Uterus (tissue), 3 donors: ENCODE measurements at regions not wholly inside any gene's neighbourhood (a gene's known extent, or its start where the extent isn't known, plus 50 kb on each side); places are given as distances from the start of the nearest gene placed in this dataset.
"Not testable (repeated sequence)": the region's sequence is repeated elsewhere in the genome, so short reads cannot be mapped to it uniquely, and the experiment has no call there.

Experiments used
- DNase-seq, 2 donors: peaks; one replicate each; pipeline ENCODE4 v3.0.0-alpha.2; 2019 to 2020
- H3K27ac ChIP-seq, 2 donors: fragments of 200-600 bp; sonication (generic); 1 replicate in 1 of 2; 2 replicates in 1 of 2; pipeline ENCODE4 v1.5.1; 2016 to 2018
- H3K27me3 ChIP-seq, 2 donors: fragments of 200-600 bp; sonication (generic); one replicate each; pipeline ENCODE4 v1.5.1; 2018 to 2019; ENCODE audit warnings: control low read depth in 1 of 2
- H3K36me3 ChIP-seq, 2 donors: fragments of 200-600 bp; sonication (generic); one replicate each; pipeline ENCODE4 v1.5.1; 2019; ENCODE audit warnings: control low read depth in 1 of 2
- H3K4me1 ChIP-seq, 2 donors: fragments of 200-600 bp; sonication (generic); one replicate each; pipeline ENCODE4 v1.5.1; 2018 to 2019; ENCODE audit warnings: control low read depth in 1 of 2
- H3K4me3 ChIP-seq, 2 donors: fragments of 200-600 bp; sonication (generic); 1 replicate in 1 of 2; 2 replicates in 1 of 2; pipeline ENCODE4 v1.5.1; 2018 to 2019; ENCODE audit warnings: mild to moderate bottlenecking in 1 of 2
- H3K9me3 ChIP-seq, 2 donors: fragments of 200-600 bp; sonication (generic); one replicate each; pipeline ENCODE4 v1.5.1; 2019; ENCODE audit warnings: control low read depth in 1 of 2
- intact Hi-C: fragments of 100-400 bp; cut with DNase I; formaldehyde crosslinking; loops from one replicate; pipeline ENCODE4 v1.15.1; 2023; ENCODE audit warnings: low total_unique reads
- donor health status: DM: yes; HTN: yes; CAD: no.

DNA sequence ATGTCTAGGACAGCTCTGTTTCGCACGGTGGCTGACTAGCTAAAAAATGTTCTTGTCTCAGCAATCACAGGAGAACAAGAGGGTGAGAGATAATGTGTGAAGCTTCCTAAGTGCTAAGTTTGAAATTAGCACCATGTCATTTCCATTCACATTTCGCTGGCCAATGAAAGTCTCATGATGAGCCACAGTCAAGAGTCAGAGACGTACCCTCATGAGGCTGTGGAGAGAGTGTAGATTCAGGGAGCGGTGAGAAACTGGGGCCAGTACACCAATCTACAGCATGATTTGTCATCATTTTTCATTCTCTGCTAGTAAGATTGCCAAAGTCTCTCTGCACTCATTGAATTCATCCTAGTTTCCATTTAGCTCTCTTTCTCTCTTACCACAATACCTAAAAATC lies 98.1 kb downstream of the FAM72C start:
- H3K27ac ChIP-seq, intact Hi-C loops, H3K27me3 ChIP-seq: not testable (repeated sequence)

DNA sequence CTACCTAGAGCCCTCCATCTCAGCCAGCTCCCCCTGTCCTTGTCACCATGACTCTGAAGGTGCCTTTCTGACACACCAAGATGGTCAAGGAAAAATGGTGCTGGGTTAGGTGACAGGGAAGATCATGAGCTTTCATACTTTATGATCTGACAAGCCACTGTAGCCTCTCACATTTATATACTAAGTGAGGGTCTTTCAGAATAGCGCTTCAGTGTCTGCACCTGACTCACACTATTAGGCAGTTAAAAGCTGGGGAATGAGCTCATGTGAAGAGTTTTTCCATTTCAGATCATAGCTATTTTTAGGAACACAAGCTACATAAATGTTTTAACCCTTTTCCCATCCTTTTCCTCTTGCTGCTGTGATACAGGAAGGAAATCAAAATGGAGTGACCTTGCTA lies 101.4 kb downstream of the FAM72C start:
- H3K4me3 ChIP-seq, H3K36me3 ChIP-seq, intact Hi-C loops, DNase-seq, H3K9me3 ChIP-seq, H3K4me1 ChIP-seq, H3K27me3 ChIP-seq, H3K27ac ChIP-seq: not testable (repeated sequence)

More for the DNA sequence above, 98.1 kb downstream of the FAM72C start:
- H3K9me3 ChIP-seq, H3K4me3 ChIP-seq, H3K36me3 ChIP-seq, H3K4me1 ChIP-seq, DNase-seq: not testable (repeated sequence)

DNA sequence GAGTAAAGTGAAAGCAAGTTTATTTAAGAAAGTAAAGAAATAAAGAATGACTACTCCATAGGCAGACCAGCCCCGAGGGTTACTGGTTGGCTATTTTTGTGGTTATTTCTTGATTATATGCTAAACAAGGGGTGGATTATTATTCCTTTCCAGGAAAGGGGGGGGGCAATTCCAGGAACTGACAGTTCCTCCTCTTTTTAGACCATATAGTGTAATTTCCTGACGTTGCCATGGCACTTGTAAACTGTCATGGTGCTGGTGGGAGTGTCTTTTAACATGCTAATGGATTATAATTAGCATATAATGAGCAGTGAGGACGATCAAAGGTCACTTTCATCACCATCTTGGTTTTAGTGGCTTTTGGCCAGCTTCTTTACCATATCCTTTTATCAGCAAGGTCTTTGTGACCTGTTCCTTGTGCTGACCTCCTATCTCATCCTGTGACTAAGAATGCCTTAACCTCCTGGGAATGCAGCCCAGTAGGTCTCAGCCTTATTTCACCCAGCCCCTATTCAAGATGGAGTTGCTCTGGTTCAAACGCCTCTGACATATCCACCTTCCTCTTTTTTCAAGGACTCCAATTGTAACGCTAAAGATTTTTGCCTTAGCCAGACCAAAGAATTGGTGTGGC lies 104.1 kb downstream of the FAM72C start:
- H3K36me3 ChIP-seq, H3K4me1 ChIP-seq, H3K4me3 ChIP-seq, DNase-seq, intact Hi-C loops, H3K9me3 ChIP-seq, H3K27ac ChIP-seq, H3K27me3 ChIP-seq: not testable (repeated sequence)

DNA sequence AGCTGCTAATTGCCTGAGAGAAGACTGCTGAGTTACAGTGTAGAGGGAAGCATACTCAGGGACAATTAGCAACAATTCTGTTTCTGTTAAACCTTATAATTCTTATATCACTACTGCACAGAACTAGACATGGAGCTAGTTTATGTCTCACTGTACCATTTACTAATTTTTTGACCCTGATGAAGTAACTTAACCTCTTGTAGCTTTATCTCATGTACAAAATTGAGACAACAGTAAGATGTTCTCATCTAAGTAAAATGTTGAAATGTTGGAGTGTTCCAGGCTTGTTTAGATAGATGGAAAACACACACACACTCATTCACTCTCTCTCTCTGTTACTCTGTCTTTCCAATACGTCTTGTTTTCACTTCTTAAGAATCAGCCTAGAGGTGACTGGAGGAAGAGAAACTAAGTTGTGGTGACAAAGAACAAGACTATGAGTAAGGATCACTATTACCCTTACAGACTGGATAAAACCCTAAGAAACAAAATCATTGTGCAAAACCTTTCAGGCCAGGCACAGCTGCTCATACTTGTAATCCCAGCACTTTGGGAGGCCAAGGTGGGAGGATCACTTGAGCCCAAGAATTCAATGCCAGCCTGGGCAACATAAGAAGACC lies 107.8 kb downstream of the FAM72C start:
- DNase-seq: not testable (repeated sequence)

DNA sequence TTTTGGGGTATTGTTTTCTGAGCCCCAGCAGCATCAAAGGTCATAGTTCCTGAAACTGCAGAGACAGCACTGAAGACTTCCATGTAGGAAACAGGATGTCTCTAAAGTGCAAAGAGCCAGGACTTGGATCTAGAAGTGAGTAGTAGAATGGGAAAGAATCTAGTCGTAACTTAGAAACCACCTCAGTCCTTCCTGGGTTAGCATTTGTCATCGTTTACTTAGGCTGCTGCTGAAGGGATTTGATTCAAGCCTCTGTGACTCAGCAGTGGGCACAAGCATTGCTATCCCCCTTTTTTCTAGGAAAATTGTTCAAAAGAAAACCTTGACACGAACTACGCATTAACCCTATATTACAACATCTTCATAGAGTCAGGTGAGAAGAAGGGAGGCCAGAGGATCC lies 109.1 kb downstream of the FAM72C start:
- H3K27ac ChIP-seq, H3K4me3 ChIP-seq, H3K36me3 ChIP-seq, intact Hi-C loops, DNase-seq, H3K27me3 ChIP-seq, H3K9me3 ChIP-seq, H3K4me1 ChIP-seq: not testable (repeated sequence)

More for the DNA sequence above, 107.8 kb downstream of the FAM72C start:
- H3K36me3 ChIP-seq, H3K4me3 ChIP-seq, H3K9me3 ChIP-seq, intact Hi-C loops, H3K4me1 ChIP-seq, H3K27me3 ChIP-seq, H3K27ac ChIP-seq: not testable (repeated sequence)

DNA sequence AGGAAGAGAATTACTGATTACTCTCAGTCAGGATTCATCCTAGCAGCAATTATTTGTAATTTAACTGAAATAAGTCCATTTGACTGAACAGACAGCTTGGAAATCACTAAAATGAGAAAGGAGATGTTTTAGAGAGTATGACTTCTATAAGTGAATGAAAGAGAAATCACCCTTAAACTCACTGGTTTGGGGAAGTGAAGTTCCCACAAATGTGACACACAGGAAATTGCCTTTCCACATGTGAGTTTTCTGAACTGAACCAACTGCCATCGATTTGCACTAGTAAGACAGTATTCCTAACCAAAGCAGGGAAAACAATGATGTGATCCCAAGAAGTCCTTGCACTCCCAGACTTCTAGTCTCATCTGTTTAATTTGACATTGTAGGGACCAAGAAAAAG lies 110.5 kb downstream of the FAM72C start:
- DNase-seq, H3K4me1 ChIP-seq, H3K27me3 ChIP-seq, H3K9me3 ChIP-seq, intact Hi-C loops, H3K36me3 ChIP-seq, H3K4me3 ChIP-seq, H3K27ac ChIP-seq: not testable (repeated sequence)

DNA sequence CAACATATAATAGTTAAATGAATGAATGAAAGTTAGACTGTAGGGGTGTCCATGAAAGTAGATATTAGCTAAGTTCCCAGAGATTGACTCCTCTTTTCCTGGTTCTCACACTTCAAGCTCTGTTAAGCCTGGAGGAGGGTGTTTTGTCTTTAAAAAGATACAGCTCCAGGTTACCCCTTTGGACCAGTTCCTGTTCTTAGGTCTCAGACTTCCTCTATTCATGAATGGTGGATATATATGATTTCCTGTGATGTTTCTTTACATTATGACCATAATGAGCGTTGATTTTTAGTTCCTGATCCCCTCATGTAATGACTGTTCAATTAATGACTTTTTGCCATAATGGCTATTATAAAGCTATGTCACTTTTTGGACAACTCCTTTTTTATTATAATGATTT lies 115.9 kb downstream of the FAM72C start:
- H3K4me3 ChIP-seq, H3K27me3 ChIP-seq, DNase-seq, H3K27ac ChIP-seq, intact Hi-C loops, H3K36me3 ChIP-seq, H3K4me1 ChIP-seq, H3K9me3 ChIP-seq: not testable (repeated sequence)

DNA sequence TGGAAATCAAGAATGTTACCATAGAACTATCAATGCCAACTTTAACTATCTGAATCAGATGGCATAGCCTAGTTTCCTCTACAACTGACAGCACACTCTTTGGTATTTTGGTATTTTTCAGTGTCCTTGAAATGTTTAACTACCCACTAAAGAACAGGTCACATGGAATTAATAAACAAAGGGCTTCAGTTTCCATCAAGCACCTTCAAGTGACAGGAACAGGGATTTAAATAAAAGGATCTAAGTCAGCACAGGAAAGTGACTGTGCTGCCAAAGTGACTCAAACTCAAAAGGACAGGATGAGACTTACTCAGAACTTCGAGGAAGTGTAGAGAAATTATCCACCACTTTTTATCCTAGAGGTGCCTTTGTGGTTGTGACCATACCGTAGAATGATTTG lies 117.7 kb downstream of the FAM72C start:
- H3K4me3 ChIP-seq, H3K27ac ChIP-seq, H3K36me3 ChIP-seq, DNase-seq, intact Hi-C loops, H3K4me1 ChIP-seq, H3K9me3 ChIP-seq, H3K27me3 ChIP-seq: not testable (repeated sequence)

DNA sequence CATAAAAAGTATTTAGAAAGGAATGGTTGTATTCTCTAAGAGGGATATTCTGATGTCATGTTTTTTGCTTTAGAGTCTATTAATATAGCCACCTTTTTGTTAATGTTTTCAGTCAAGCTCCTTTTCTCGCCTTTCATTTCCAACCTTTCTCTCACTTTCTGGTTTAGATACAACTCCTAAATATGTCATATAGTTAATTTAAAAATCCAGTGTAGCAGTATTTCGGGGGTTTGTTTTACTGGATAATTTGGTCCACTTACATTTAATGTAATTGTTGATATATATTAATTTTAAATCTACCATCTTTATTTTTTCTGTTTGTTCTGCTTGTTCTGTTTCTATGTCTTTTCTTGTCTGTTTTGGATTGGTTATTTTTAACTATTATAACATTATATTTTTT lies 121.1 kb downstream of the FAM72C start:
- H3K4me1 ChIP-seq, H3K27ac ChIP-seq, H3K4me3 ChIP-seq, H3K36me3 ChIP-seq, H3K27me3 ChIP-seq, intact Hi-C loops, H3K9me3 ChIP-seq, DNase-seq: not testable (repeated sequence)

DNA sequence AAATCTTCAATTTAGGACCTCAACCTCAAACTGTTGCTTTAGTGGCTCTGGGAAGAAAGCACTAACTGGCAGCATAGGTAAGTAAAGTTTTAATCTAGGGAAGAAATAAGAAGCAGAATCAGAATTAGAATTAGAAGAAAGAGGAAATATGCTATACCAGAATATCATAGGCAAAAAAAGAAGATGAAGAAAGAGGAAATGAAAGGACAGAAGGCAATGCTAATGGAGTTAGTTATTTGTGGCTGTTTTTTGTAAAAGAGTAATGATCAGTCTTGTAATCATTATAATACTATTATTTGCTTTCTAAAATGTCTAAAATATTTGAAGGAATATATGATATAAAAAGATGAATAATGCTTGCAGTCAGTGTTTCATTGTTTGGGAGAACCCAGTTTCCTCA lies 122.9 kb downstream of the FAM72C start:
- H3K36me3 ChIP-seq, H3K9me3 ChIP-seq, H3K27ac ChIP-seq, H3K27me3 ChIP-seq, DNase-seq, H3K4me3 ChIP-seq, H3K4me1 ChIP-seq, intact Hi-C loops: not testable (repeated sequence)

DNA sequence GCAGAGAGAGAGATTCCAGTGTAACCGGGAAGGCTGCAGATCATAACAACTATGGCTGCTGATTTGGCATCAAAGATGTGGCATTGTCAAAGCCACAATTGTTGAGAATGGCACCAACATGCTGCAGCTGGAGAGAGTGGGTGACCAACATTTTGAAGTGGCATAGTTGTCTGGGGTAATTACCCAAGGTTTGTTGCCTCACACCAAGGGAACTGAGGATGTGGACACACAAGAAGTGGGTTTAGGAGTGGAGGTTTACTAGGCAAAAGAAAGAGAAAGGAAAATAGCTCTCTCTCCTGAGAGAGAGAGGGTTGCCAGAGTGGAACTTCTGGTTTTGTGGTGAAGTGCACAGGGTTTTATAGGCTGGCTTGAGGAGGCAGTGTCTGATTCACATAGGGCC lies 126.6 kb downstream of the FAM72C start:
- H3K27me3 ChIP-seq, intact Hi-C loops, DNase-seq, H3K4me3 ChIP-seq, H3K4me1 ChIP-seq, H3K9me3 ChIP-seq, H3K27ac ChIP-seq, H3K36me3 ChIP-seq: not testable (repeated sequence)

DNA sequence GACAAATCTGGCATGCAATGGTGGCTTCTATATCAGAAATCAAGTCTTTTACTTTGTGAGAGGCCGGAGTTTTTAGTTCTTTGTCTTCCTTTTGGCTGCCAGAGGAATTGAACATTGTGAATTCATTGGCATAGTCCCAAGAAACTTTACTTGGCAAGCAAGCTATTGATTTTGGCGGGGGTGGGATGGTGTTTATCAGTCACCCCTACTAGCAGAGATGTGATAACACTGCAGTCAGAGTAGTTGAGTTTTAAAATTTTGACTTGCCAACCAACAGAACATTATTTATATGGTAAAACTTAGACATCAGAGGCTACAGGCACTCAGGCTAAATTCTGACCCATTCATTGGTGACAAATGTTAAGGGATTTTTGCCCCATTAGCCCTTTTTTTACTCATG lies 129.7 kb downstream of the FAM72C start:
- H3K9me3 ChIP-seq, H3K27ac ChIP-seq, H3K4me1 ChIP-seq, H3K27me3 ChIP-seq, H3K36me3 ChIP-seq, DNase-seq, H3K4me3 ChIP-seq, intact Hi-C loops: not testable (repeated sequence)

DNA sequence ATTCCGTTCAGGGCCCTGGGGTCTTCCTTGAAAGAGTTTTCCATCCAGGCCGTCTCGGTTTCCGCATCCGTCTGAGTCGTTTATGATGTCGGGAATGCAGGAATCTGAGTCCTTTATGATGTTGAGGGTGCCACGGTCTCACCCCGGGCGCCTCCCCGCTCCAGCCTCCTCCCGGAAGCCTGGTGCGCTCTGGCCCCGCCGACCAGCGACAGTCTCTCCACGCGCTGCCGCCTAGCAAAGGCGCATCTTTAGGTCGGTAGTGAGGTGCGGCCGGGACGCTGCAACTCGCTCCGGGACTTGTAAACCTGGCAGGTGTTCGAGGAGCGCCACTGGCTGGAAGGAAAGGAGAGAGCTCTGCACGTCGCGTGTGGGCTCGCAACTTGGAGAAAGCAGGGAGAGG lies 132.6 kb downstream of the FAM72C start:
- H3K4me3 ChIP-seq, H3K9me3 ChIP-seq, H3K4me1 ChIP-seq, H3K27me3 ChIP-seq, intact Hi-C loops, H3K27ac ChIP-seq, DNase-seq, H3K36me3 ChIP-seq: not testable (repeated sequence)

DNA sequence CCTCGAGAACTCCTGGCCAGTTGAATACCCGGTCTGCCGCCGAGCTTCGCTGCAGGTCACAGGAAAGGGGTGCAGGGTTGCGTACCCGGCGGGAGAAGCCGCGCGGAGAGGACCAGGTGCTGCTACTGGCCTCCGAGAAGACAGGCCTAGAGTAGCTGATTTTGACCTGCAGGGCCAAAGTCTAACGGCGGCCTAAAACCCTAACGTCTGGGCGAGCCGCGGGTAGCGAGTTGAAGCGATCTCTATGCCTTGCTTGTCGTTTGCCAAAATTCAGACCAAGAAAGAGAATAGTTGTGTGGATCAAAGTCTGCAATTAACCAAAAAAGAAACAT lies 133.2 kb downstream of the FAM72C start:
- H3K36me3 ChIP-seq, H3K9me3 ChIP-seq, H3K27me3 ChIP-seq, H3K4me3 ChIP-seq, H3K27ac ChIP-seq, DNase-seq, intact Hi-C loops, H3K4me1 ChIP-seq: not testable (repeated sequence)
